ENCODE measurements at regions not wholly inside any gene's neighbourhood (a gene's known extent, or its start where the extent isn't known, plus 50 kb on each side); places are given as distances from the start of the nearest gene placed in this dataset.
A peak's percentile ranks its signal among the peaks of the same experiment; 100 is the strongest.

GRCh38 chr7:123367031-123367430 lies 167.3 kb upstream of the SLC13A1 start (continued):
- TF ChIP-seq GABPA (IDR thresholded peaks at IDR 0.05; ENCODE audit: low read depth), result no peak

GRCh38 chr7:123366626-123367025 lies 166.9 kb upstream of the SLC13A1 start:
- Histone ChIP-seq H3K9me2 (no peaks in the 10 kb centered on the region), H3K4me3 (ENCODE audit: low read depth in 2 of 2, low read length in 1 of 2) (no peak overlapping the region), H3K79me2 (ENCODE audit: insufficient read depth) (no peaks in the 10 kb centered on the region), H4K20me1 (ENCODE audit: insufficient read depth) (no peaks in the 10 kb centered on the region), H3K27ac (ENCODE audit: low read depth in 2 of 2, low read length in 1 of 2) (no peak overlapping the region), H3K27me3 (ENCODE audit: insufficient read depth) (no peaks in the 10 kb centered on the region), H3K36me3 (replicated peaks in 1 of 2; ENCODE audit: control insufficient read depth in 1 of 2, insufficient read depth in 2 of 2, low read length in 1 of 2) (no peaks in the 10 kb centered on the region), H3F3A (replicated peaks; ENCODE audit: insufficient read depth) (no peaks in the 10 kb centered on the region), H3K9ac (no peak overlapping the region), H3K4me2 (no peak overlapping the region), H2AFZ (ENCODE audit: low read depth) (no peak overlapping the region), H3K9me3 (no peaks in the 10 kb centered on the region), H3K4me1 (ENCODE audit: control insufficient read depth in 1 of 2, insufficient read depth in 2 of 2, low read depth in 1 of 2, low read length in 1 of 2) (no peaks in the 10 kb centered on the region)
- ChIA-PET POLR2A (no interaction called here), CTCF (interaction anchor here (0.7 to 5.1 kb wide), 43 partner anchors 7 to 304 kb away, joined by 3 to 90 read pairs (median 4); no protein-coding TSS in a partner anchor)
- TF ChIP-seq GABPA (IDR thresholded peaks at IDR 0.05; ENCODE audit: low read depth), result no peak
- no peak for TF ChIP-seq RXRA (IDR thresholded peaks at IDR 0.05; ENCODE audit: borderline replicate concordance, low read depth)
- no peak for TF ChIP-seq IRF3 (IDR thresholded peaks at IDR 0.05; ENCODE audit: low read depth, low read length)
- TF ChIP-seq YY1 (IDR thresholded peaks at IDR 0.05; ENCODE audit: low read depth), result no peak
- no peak for TF ChIP-seq FOXM1 (IDR thresholded peaks at IDR 0.05; ENCODE audit: low read depth)
- TF ChIP-seq FOXJ3 (CRISPR knock-in tag; IDR thresholded peaks at IDR 0.05), result no peak
- no peak for TF ChIP-seq TEAD4 (IDR thresholded peaks at IDR 0.05; ENCODE audit: borderline replicate concordance, insufficient read depth)
- TF ChIP-seq PBX3 (IDR thresholded peaks at IDR 0.05), result no peak
- TF ChIP-seq GATA2 (CRISPR knock-in tag; IDR thresholded peaks at IDR 0.05), result no peak
- TF ChIP-seq RAD21 (IDR thresholded peaks at IDR 0.05; ENCODE audit: low read length), result no peak
- no peak for TF ChIP-seq CTCF (IDR thresholded peaks at IDR 0.05)
- no peak for DNase-seq

GRCh38 chr7:123360631-123361030 lies 160.9 kb upstream of the SLC13A1 start:
- DNase-seq, result peak; percentile 62
- Histone ChIP-seq H4K20me1 (ENCODE audit: insufficient read depth) (no peaks in the 10 kb centered on the region), H2AFZ (ENCODE audit: low read depth) (0 out of 2 replicates have a peak overlapping the region, but pooled peaks have one; percentile 27), H3K4me3 (ENCODE audit: low read depth in 2 of 2, low read length in 1 of 2) (no peak overlapping the region), H3K4me2 (no peak overlapping the region), H3K36me3 (replicated peaks in 1 of 2; ENCODE audit: control insufficient read depth in 1 of 2, insufficient read depth in 2 of 2, low read length in 1 of 2) (no peaks in the 10 kb centered on the region), H3K9ac (no peak overlapping the region), H3K9me2 (no peaks in the 10 kb centered on the region), H3K9me3 (no peaks in the 10 kb centered on the region), H3K4me1 (ENCODE audit: control insufficient read depth in 1 of 2, insufficient read depth in 2 of 2, low read depth in 1 of 2, low read length in 1 of 2) (peaks cover 0 to 30% of the 10 kb centered on the region in 2 experiments; a peak in 2 of 4 replicates), H3K27ac (ENCODE audit: low read depth in 2 of 2, low read length in 1 of 2) (peak overlapping the region in 1 of 2 experiments; percentile 72; a peak in 1 of 4 replicates), H3F3A (replicated peaks; ENCODE audit: insufficient read depth) (no peaks in the 10 kb centered on the region), H3K79me2 (ENCODE audit: insufficient read depth) (no peaks in the 10 kb centered on the region), H3K27me3 (ENCODE audit: insufficient read depth) (no peaks in the 10 kb centered on the region)
- WGBS (ENCODE audit: low lambda C conversion rate), result 2% methylated on average over 2 of the region's 2 CpGs
- CTCF ChIA-PET, result interaction anchor here (0.7 to 4.4 kb wide), 5 partner anchors 9 to 207 kb away, joined by 3 to 25 read pairs (median 7); no protein-coding TSS in a partner anchor
- POLR2A ChIA-PET, result no interaction called here
- TF ChIP-seq USF1 (IDR thresholded peaks at IDR 0.05; ENCODE audit: borderline replicate concordance, low read depth) (no peak), RFX5 (IDR thresholded peaks at IDR 0.05; ENCODE audit: low read length) (peak; percentile 18; the same call in 1 of the 2 replicates), POLR2AphosphoS5 (IDR thresholded peaks at IDR 0.05; ENCODE audit: low read depth, low read length) (no peak), JUND (IDR thresholded peaks at IDR 0.05) (no peak), RXRA (IDR thresholded peaks at IDR 0.05; ENCODE audit: borderline replicate concordance, low read depth) (no peak), TEAD4 (IDR thresholded peaks at IDR 0.05; ENCODE audit: borderline replicate concordance, insufficient read depth) (peak; percentile 66; the same call in 1 of the 2 replicates), CHD2 (IDR thresholded peaks at IDR 0.05; ENCODE audit: low read length, partially characterized antibody) (peak; percentile 87), PBX3 (IDR thresholded peaks at IDR 0.05) (no peak), FOSL2 (IDR thresholded peaks at IDR 0.05; ENCODE audit: borderline replicate concordance, low read depth) (no peak), TAF1 (IDR thresholded peaks at IDR 0.05; ENCODE audit: borderline replicate concordance, low read depth, low read length) (no peak), MXI1 (IDR thresholded peaks at IDR 0.05; ENCODE audit: low read depth, low read length) (peak; percentile 66), EZH2phosphoT487 (IDR thresholded peaks at IDR 0.05; ENCODE audit: borderline replicate concordance, low read depth) (no peak), RCOR1 (IDR thresholded peaks at IDR 0.05; ENCODE audit: low read length) (peak; percentile 95)

Data from SK-N-SH (cell line).